Tibial artery (tissue), 4 donors: ENCODE measurements at regions not wholly inside any gene's neighbourhood (a gene's known extent, or its start where the extent isn't known, plus 50 kb on each side); places are given as distances from the start of the nearest gene placed in this dataset.
"Not testable (repeated sequence)": the region's sequence is repeated elsewhere in the genome, so short reads cannot be mapped to it uniquely, and the experiment has no call there.

Source experiments
- DNase-seq, 2 donors: peaks; one replicate each; pipeline ENCODE4 v3.0.0-alpha.2; 2019
- H3K27ac ChIP-seq, 2 donors: fragments of 200-600 bp; sonication (generic) in 1 of 2; 1 replicate in 1 of 2; 2 replicates in 1 of 2; pipeline ENCODE4 v1.5.1; 2018 to 2019; ENCODE audit warnings: mild to moderate bottlenecking in 1 of 2
- H3K27me3 ChIP-seq, 2 donors: fragments of 200-600 bp; sonication (generic) in 1 of 2; one replicate each; pipeline versions ENCODE4 v1.5.1 to v1.6.0; 2016 to 2019
- H3K36me3 ChIP-seq, 3 donors: fragments of 200-600 bp; sonication (generic) in 2 of 3; one replicate each; pipeline ENCODE4 v1.5.1; 2016 to 2019; ENCODE audit warnings: mild to moderate bottlenecking in 2 of 3
- H3K4me1 ChIP-seq, 4 donors: fragments of 200-600 bp; sonication (generic) in 2 of 4; 1 replicate in 3 of 4; 2 replicates in 1 of 4; pipeline ENCODE4 v1.5.1; 2016 to 2019
- H3K4me3 ChIP-seq, 2 donors: fragments of 200-600 bp; sonication (generic) in 1 of 2; 1 replicate in 1 of 2; 2 replicates in 1 of 2; pipeline ENCODE4 v1.5.1; 2018 to 2019; ENCODE audit warnings: mild to moderate bottlenecking in 2 of 2
- H3K9me3 ChIP-seq, 3 donors: fragments of 200-600 bp; sonication (generic) in 1 of 3; one replicate each; pipeline ENCODE4 v1.5.1; 2016 to 2019
- CTCF ChIP-seq, 2 experiments: fragments of 200-600 bp in 1 of 2; fragments of 450-650 bp in 1 of 2; IDR thresholded peaks; one replicate each; pipeline ENCODE4 v1.5.1; 2017 to 2019; ENCODE audit warnings: antibody characterized with exemption in 2 of 2, mild to moderate bottlenecking in 1 of 2, moderate library complexity in 1 of 2
- intact Hi-C: fragments of 100-400 bp; cut with DNase I; formaldehyde crosslinking; loops from one replicate; pipeline ENCODE4 v1.15.0; 2023; ENCODE audit warnings: low total_unique reads

GRCh38 chr13:44780591-44781280, 204.6 kb upstream of the TSC22D1 start:
- H3K4me3 ChIP-seq, result no peak overlapping the region
- no peak for TF ChIP-seq CTCF (IDR thresholded peaks at IDR 0.05)
- H3K36me3 ChIP-seq, result no peaks in the 10 kb centered on the region
- no peaks in the 10 kb centered on the region for H3K9me3 ChIP-seq
- no peaks in the 10 kb centered on the region for H3K4me1 ChIP-seq
- no peak overlapping the region for H3K27ac ChIP-seq
- no peak for DNase-seq
- H3K27me3 ChIP-seq, result no peaks in the 10 kb centered on the region
- intact Hi-C loops, result no loop called here

GRCh38 chr13:44778761-44779484, 202.8 kb upstream of the TSC22D1 start:
- no peak for DNase-seq
- Histone ChIP-seq H3K27me3 (no peaks in the 10 kb centered on the region), H3K27ac (no peak overlapping the region), H3K4me3 (no peak overlapping the region), H3K36me3 (no peaks in the 10 kb centered on the region), H3K4me1 (no peaks in the 10 kb centered on the region), H3K9me3 (no peaks in the 10 kb centered on the region)
- intact Hi-C loops, result no loop called here
- no peak for TF ChIP-seq CTCF (IDR thresholded peaks at IDR 0.05)

- H3K9me3 ChIP-seq, H3K4me3 ChIP-seq, H3K4me1 ChIP-seq, intact Hi-C loops, H3K36me3 ChIP-seq, H3K27me3 ChIP-seq, H3K27ac ChIP-seq, DNase-seq: not testable (repeated sequence)
These were observed 199.2 kb upstream of the TSC22D1 start for GRCh38 chr13:44775290-44775689.

- Histone ChIP-seq H3K9me3 (no peaks in the 10 kb centered on the region), H3K27me3 (no peaks in the 10 kb centered on the region), H3K27ac (no peak overlapping the region), H3K4me3 (no peak overlapping the region), H3K4me1 (peaks cover 0 to 24% (median 4%) of the 10 kb centered on the region in 4 donors), H3K36me3 (no peaks in the 10 kb centered on the region)
- DNase-seq, result no peak
- intact Hi-C loops, result no loop called here
- TF ChIP-seq CTCF (IDR thresholded peaks at IDR 0.05), result no peak
These were observed 194.8 kb upstream of the TSC22D1 start for GRCh38 chr13:44770951-44771350.

- intact Hi-C loops, result no loop called here
- peaks cover 0 to 24% (median 4%) of the 10 kb centered on the region in 4 donors for H3K4me1 ChIP-seq
- no peaks in the 10 kb centered on the region for H3K36me3 ChIP-seq
- DNase-seq, result no peak
- no peaks in the 10 kb centered on the region for H3K9me3 ChIP-seq
- TF ChIP-seq CTCF (IDR thresholded peaks at IDR 0.05), result no peak
- H3K27me3 ChIP-seq, result no peaks in the 10 kb centered on the region
- no peak overlapping the region for H3K4me3 ChIP-seq
- H3K27ac ChIP-seq, result peak overlapping the region in 1 of 2 donors; percentile 21
These were observed 193.6 kb upstream of the TSC22D1 start for GRCh38 chr13:44769686-44770085.
